ENCODE measurements at regions not wholly inside any gene's neighbourhood (a gene's known extent, or its start where the extent isn't known, plus 50 kb on each side); places are given as distances from the start of the nearest gene placed in this dataset.

GRCh38 chr4:104382961-104383360 lies 111.7 kb downstream of the CXXC4 start:
- Histone ChIP-seq H3K36me3 (ENCODE audit: insufficient read depth, low read length) (no peaks in the 10 kb centered on the region), H3K4me2 (ENCODE audit: low read length) (no peak overlapping the region), H3K9me2 (ENCODE audit: insufficient read depth, low read length) (no peaks in the 10 kb centered on the region), H2AFZ (ENCODE audit: low read length) (no peak overlapping the region), H3K4me1 (ENCODE audit: insufficient read depth, low read length, poor library complexity, severe bottlenecking) (no peaks in the 10 kb centered on the region), H3K9me3 (ENCODE audit: low read length) (no peaks in the 10 kb centered on the region), H3K27ac (ENCODE audit: low read depth, low read length, poor library complexity, severe bottlenecking) (no peak overlapping the region), H4K20me1 (ENCODE audit: insufficient read depth, low read length) (no peaks in the 10 kb centered on the region), H3K79me2 (ENCODE audit: insufficient read depth, low read depth, low read length) (no peaks in the 10 kb centered on the region), H3K4me3 (ENCODE audit: low read depth, low read length, poor library complexity, severe bottlenecking) (no peak overlapping the region)
- no TSS peak for BruUV-seq (replicated peaks)
- intact Hi-C loops (cut with micrococcal nuclease; ENCODE audit: unreplicated experiment) = no loop called here
- DNase-seq (ENCODE audit: low spot score) = no peak
- CTCF ChIA-PET (ENCODE audit: unreplicated experiment) = no interaction called here
- POLR2A ChIA-PET = no interaction called here
- no peak for TF ChIP-seq CTCF (conservative IDR thresholded peaks at IDR 0.05; ENCODE audit: low read length)

DNA sequence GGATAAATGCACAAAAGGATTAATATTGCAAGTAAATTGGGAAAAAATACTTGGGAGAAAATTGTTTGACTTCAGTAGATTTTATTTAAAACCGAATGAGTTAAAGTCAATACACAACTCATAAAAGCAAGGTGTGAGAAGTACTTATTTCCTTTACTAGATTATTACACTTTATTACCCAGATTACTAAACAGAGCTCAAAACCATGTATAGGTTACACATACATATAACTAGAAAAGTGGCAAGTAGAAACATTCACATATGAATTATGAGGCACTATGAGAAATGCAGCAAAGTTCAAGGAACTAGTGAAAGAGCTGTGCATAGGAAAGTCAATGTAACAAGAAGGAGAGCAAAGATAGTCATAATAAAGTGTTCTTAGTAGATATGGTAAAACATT lies 113.0 kb downstream of the CXXC4 start:
- TF ChIP-seq EZH2phosphoT487 (IDR thresholded peaks at IDR 0.05; ENCODE audit: borderline replicate concordance, low read depth, low read length) (no peak), CTCF (conservative IDR thresholded peaks at IDR 0.05; ENCODE audit: low read length) (no peak)
- no peaks in the 10 kb centered on the region for H3K4me1 ChIP-seq (ENCODE audit: insufficient read depth, low read length, poor library complexity, severe bottlenecking)
- CTCF ChIA-PET (ENCODE audit: unreplicated experiment) = no interaction called here
- H3K36me3 ChIP-seq (ENCODE audit: insufficient read depth, low read length) = no peaks in the 10 kb centered on the region
- DNase-seq (ENCODE audit: low spot score) = no peak
- POLR2A ChIA-PET = no interaction called here
- no peaks in the 10 kb centered on the region for H3K9me3 ChIP-seq (ENCODE audit: low read length)
- H3K4me2 ChIP-seq (ENCODE audit: low read length) = no peak overlapping the region
- H4K20me1 ChIP-seq (ENCODE audit: insufficient read depth, low read length) = no peaks in the 10 kb centered on the region
- H3K4me3 ChIP-seq (ENCODE audit: low read depth, low read length, poor library complexity, severe bottlenecking) = no peak overlapping the region
- BruUV-seq (replicated peaks) = no TSS peak
- intact Hi-C loops (cut with micrococcal nuclease; ENCODE audit: unreplicated experiment) = no loop called here
- no peak overlapping the region for H3K27ac ChIP-seq (ENCODE audit: low read depth, low read length, poor library complexity, severe bottlenecking)
- H2AFZ ChIP-seq (ENCODE audit: low read length) = no peak overlapping the region
- no peaks in the 10 kb centered on the region for H3K79me2 ChIP-seq (ENCODE audit: insufficient read depth, low read depth, low read length)
- no peaks in the 10 kb centered on the region for H3K9me2 ChIP-seq (ENCODE audit: insufficient read depth, low read length)

DNA sequence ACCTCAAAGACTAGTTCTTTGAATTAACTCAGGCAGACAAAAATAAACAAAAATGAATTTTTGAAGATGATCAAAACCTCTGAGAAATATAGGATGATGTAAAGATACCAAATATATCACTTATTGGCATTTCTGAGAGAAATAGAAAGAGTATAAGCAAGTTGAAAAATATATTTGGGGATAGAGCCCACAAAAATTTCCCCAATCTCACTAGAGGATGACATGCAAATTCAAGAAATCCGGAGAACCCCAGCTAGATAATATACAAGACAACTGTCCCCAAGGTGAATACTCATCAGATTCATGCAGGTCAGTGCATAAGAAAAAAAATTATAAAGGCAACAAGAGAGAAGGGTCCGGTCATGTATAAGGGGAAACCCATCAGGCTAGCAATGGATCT lies 129.1 kb downstream of the CXXC4 start:
- H3K4me1 ChIP-seq (ENCODE audit: insufficient read depth, low read length, poor library complexity, severe bottlenecking) = no peaks in the 10 kb centered on the region
- intact Hi-C loops (cut with micrococcal nuclease; ENCODE audit: unreplicated experiment) = no loop called here
- no peaks in the 10 kb centered on the region for H3K36me3 ChIP-seq (ENCODE audit: insufficient read depth, low read length)
- H2AFZ ChIP-seq (ENCODE audit: low read length) = no peak overlapping the region
- H3K79me2 ChIP-seq (ENCODE audit: insufficient read depth, low read depth, low read length) = no peaks in the 10 kb centered on the region
- H3K9me2 ChIP-seq (ENCODE audit: insufficient read depth, low read length) = no peaks in the 10 kb centered on the region
- no peak overlapping the region for H3K4me3 ChIP-seq (ENCODE audit: low read depth, low read length, poor library complexity, severe bottlenecking)
- no TSS peak for BruUV-seq (replicated peaks)
- DNase-seq (ENCODE audit: low spot score) = no peak
- H3K4me2 ChIP-seq (ENCODE audit: low read length) = no peak overlapping the region
- ChIA-PET CTCF (ENCODE audit: unreplicated experiment) (no interaction called here), POLR2A (no interaction called here)
- TF ChIP-seq EZH2phosphoT487 (IDR thresholded peaks at IDR 0.05; ENCODE audit: borderline replicate concordance, low read depth, low read length) (no peak), CTCF (conservative IDR thresholded peaks at IDR 0.05; ENCODE audit: low read length) (no peak)
- H3K27ac ChIP-seq (ENCODE audit: low read depth, low read length, poor library complexity, severe bottlenecking) = no peak overlapping the region
- no peaks in the 10 kb centered on the region for H3K9me3 ChIP-seq (ENCODE audit: low read length)
- no peaks in the 10 kb centered on the region for H4K20me1 ChIP-seq (ENCODE audit: insufficient read depth, low read length)

Data from OCI-LY7 (cell line).